HG03378 (cell line): ENCODE measurements at regions not wholly inside any gene's neighbourhood (a gene's known extent, or its start where the extent isn't known, plus 50 kb on each side); places are given as distances from the start of the nearest gene placed in this dataset.

Experiments
- ATAC-seq: cut with Tn5 transposase; IDR thresholded peaks from one replicate; pipeline ENCODE4 v1.9.1; 2021; ENCODE audit warnings: mild to moderate bottlenecking, moderate library complexity; ENCODE audit not compliant: unreplicated experiment

GRCh38 chr11:76298255-76298654 lies 82.7 kb downstream of the THAP12 start:
- ATAC-seq, result no peak

- no peak for ATAC-seq
Observed at GRCh38 chr11:76296731-76297542, 84.0 kb downstream of the THAP12 start.

- ATAC-seq, result peak; percentile 64
Observed at GRCh38 chr11:76293189-76293631, 86.9 kb upstream of the WNT11 start.

- no peak for ATAC-seq
Observed at GRCh38 chr11:76292583-76293188, 86.4 kb upstream of the WNT11 start.

GRCh38 chr11:76291576-76292526 lies 85.5 kb upstream of the WNT11 start:
- ATAC-seq, result no peak

GRCh38 chr11:76288166-76288980 lies 82.1 kb upstream of the WNT11 start:
- ATAC-seq, result no peak

GRCh38 chr11:76287227-76287626 lies 80.9 kb upstream of the WNT11 start:
- no peak for ATAC-seq

GRCh38 chr11:76285397-76286104 lies 79.2 kb upstream of the WNT11 start:
- no peak for ATAC-seq

GRCh38 chr11:76284161-76284560 lies 77.9 kb upstream of the WNT11 start:
- no peak for ATAC-seq

- ATAC-seq, result no peak
Observed at GRCh38 chr11:76282811-76283595, 76.7 kb upstream of the WNT11 start.

- no peak for ATAC-seq
Observed at GRCh38 chr11:76282172-76282571, 75.9 kb upstream of the WNT11 start.

- no peak for ATAC-seq
Observed at GRCh38 chr11:76281558-76281906, 75.2 kb upstream of the WNT11 start.

GRCh38 chr11:76280882-76281557 lies 74.7 kb upstream of the WNT11 start:
- no peak for ATAC-seq

- ATAC-seq, result no peak
Observed at GRCh38 chr11:76280151-76280881, 74.0 kb upstream of the WNT11 start.

GRCh38 chr11:76279646-76280045 lies 73.3 kb upstream of the WNT11 start:
- ATAC-seq, result no peak

GRCh38 chr11:76279038-76279437 lies 72.7 kb upstream of the WNT11 start:
- no peak for ATAC-seq

- no peak for ATAC-seq
Observed at GRCh38 chr11:76278526-76278925, 72.2 kb upstream of the WNT11 start.
